Sigmoid colon (tissue), 4 donors: ENCODE measurements at regions not wholly inside any gene's neighbourhood (a gene's known extent, or its start where the extent isn't known, plus 50 kb on each side); places are given as distances from the start of the nearest gene placed in this dataset.

Source experiments
- EP300 ChIP-seq, 4 donors: sonication (generic); formaldehyde crosslinking; IDR thresholded peaks; one replicate each; pipeline ENCODE4 v1.6.1; 2017; ENCODE audit warnings: antibody characterized with exemption in 4 of 4
- TF ChIP-seq, protein P1 (sequence below), 4 experiments: fragments of 450-650 bp in 3 of 4; fragments of 200-600 bp in 1 of 4; IDR thresholded peaks; one replicate each; pipeline ENCODE4 v1.5.1; 2016 to 2019; ENCODE audit warnings: antibody characterized with exemption in 4 of 4, mild to moderate bottlenecking in 3 of 4, moderate library complexity in 2 of 4

DNA sequence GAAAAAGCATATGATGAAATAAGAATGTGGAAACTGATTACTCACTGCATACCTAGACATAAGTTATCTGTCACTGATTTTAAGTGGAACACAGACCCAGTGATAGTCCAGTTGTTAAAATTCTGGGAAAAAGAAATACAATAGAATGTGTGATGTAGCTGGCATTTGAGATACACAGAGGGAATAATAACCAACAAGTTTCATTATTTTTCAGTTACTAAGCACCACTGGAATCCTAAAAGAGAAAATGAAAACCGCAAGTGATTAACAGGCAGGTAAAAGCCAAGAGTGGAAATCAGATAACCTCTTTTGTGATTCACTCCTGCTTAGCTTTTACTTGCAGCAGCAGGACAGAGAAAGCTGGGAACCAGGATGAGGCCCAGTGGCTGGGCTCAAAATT, 994.0 kb upstream of the SEMA6A start:
- TF ChIP-seq, protein P1, sequence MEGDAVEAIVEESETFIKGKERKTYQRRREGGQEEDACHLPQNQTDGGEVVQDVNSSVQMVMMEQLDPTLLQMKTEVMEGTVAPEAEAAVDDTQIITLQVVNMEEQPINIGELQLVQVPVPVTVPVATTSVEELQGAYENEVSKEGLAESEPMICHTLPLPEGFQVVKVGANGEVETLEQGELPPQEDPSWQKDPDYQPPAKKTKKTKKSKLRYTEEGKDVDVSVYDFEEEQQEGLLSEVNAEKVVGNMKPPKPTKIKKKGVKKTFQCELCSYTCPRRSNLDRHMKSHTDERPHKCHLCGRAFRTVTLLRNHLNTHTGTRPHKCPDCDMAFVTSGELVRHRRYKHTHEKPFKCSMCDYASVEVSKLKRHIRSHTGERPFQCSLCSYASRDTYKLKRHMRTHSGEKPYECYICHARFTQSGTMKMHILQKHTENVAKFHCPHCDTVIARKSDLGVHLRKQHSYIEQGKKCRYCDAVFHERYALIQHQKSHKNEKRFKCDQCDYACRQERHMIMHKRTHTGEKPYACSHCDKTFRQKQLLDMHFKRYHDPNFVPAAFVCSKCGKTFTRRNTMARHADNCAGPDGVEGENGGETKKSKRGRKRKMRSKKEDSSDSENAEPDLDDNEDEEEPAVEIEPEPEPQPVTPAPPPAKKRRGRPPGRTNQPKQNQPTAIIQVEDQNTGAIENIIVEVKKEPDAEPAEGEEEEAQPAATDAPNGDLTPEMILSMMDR (IDR thresholded peaks at IDR 0.05) = no peak
- TF ChIP-seq EP300 (IDR thresholded peaks at IDR 0.05) = no peak
